LNCaP clone FGC (cell line): ENCODE measurements at regions not wholly inside any gene's neighbourhood (a gene's known extent, or its start where the extent isn't known, plus 50 kb on each side); places are given as distances from the start of the nearest gene placed in this dataset.

Experiments used
- DNase-seq: peaks from one replicate; pipeline ENCODE4 v3.0.0-alpha.2; 2011; ENCODE audit warnings: low read depth
- H3K4me3 ChIP-seq: 2 replicates; pipeline ENCODE4 v1.5.1; 2011; ENCODE audit warnings: mild to moderate bottlenecking, low read depth, low read length, control low read depth
- TF ChIP-seq, protein P1 (sequence below): IDR thresholded peaks from 2 replicates; pipeline ENCODE4 v1.5.1; 2012; ENCODE audit warnings: mild to moderate bottlenecking; ENCODE audit not compliant: control insufficient read depth, insufficient read depth; ENCODE audit errors: extremely low read depth

DNA sequence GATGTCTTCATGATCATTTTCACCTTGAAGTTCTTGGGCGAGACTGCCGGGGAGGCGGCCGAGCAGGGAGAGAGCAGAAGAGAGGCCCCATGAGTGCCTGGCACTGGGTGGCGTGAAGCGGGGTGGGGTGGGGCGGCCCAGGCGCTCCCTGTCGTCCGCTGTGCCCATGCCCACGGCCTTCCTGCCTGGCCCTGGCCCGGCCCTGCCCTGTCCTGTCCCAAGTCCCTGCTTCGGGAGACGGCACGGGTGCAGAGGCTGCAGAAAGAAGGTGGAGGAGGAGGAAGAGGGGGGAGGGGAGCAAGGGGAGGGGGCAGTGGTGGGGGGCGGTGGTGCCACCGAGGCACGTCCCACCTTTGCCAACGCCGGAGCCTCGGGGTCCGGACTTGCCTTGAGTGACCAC, 118.4 kb downstream of the PTPRS start:
- H3K4me3 ChIP-seq, result no peak overlapping the region
- DNase-seq, result no peak
- TF ChIP-seq, protein P1, sequence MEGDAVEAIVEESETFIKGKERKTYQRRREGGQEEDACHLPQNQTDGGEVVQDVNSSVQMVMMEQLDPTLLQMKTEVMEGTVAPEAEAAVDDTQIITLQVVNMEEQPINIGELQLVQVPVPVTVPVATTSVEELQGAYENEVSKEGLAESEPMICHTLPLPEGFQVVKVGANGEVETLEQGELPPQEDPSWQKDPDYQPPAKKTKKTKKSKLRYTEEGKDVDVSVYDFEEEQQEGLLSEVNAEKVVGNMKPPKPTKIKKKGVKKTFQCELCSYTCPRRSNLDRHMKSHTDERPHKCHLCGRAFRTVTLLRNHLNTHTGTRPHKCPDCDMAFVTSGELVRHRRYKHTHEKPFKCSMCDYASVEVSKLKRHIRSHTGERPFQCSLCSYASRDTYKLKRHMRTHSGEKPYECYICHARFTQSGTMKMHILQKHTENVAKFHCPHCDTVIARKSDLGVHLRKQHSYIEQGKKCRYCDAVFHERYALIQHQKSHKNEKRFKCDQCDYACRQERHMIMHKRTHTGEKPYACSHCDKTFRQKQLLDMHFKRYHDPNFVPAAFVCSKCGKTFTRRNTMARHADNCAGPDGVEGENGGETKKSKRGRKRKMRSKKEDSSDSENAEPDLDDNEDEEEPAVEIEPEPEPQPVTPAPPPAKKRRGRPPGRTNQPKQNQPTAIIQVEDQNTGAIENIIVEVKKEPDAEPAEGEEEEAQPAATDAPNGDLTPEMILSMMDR, result no peak

DNA sequence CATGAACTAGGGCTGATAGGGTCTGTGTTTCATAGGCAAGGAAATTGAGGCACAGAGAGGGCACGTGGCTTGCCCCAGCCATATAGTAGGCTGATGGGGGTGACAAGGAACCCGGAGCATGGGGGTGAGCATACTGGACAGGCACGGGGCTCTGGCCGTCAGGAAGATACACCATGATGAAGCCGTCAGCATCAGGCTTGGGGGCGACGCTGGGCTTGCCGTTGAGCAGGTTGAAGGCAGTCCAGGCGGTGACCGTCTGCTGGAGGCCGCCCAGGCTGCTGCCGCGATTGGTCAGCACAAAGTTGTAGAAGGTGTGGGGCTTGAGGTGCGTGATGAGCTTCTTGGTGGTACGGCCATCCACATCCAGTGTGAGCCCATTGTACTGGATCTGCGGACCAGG, 119.7 kb downstream of the PTPRS start:
- TF ChIP-seq, protein P1, result no peak
- H3K4me3 ChIP-seq, result no peak overlapping the region
- no peak for DNase-seq

DNA sequence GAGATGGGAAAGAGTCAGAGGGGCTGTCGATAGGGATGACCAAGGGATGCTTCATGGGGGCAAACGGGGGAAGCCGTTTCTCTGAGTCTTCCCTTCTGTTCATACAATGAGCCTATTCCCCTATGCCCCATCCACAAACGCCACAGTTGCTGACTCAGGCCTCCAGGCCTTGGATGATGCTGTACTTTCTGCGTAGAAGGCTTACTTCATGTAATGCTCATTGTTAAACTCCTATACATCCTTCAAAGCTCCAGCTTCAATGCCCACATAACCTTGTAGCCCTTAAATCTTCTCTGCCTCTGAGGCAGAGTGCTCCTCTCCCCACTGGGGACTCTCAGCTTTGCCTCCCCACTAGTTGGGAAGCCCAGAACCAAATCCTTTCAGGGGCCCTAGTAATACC, 120.3 kb downstream of the PTPRS start:
- TF ChIP-seq, protein P1, result no peak
- no peak overlapping the region for H3K4me3 ChIP-seq
- no peak for DNase-seq

DNA sequence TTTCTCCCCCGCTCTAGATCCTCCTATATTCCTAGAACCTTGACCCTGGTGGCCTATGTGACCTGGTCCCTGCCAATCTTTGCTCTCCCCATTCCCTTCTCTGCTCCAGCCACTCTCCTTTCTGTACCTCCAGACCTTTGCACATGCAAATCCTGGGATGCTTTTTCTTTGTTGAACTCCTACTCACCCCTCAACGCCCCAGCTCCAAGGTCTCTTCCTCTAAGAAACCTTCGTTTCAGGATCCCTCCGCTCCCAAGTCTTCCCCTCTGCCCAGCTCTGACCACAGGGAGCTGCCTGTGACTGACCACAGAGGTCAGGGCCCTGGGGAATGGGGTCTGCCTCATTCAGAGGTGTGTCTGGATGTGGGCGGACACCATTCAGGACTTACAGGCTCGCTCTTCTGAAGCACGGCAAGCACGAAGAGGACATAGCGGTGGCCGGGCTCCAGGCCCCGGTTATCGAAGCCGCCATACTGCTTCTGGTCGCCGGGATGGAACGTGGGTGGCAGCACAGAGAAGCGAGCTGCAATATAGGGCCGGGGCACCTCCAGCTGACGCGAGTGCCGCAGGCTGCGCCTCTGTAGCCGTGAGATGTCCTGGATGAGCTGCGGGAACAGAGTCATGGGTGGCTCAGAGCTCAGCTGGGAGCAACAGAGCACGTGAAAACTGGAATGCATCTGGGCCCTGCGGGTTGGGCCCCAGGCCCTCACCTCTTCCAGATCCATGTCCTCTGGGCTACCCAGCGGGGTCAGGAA, 120.9 kb downstream of the PTPRS start:
- TF ChIP-seq, protein P1, result no peak
- DNase-seq, result no peak
- H3K4me3 ChIP-seq, result no peak overlapping the region

DNA sequence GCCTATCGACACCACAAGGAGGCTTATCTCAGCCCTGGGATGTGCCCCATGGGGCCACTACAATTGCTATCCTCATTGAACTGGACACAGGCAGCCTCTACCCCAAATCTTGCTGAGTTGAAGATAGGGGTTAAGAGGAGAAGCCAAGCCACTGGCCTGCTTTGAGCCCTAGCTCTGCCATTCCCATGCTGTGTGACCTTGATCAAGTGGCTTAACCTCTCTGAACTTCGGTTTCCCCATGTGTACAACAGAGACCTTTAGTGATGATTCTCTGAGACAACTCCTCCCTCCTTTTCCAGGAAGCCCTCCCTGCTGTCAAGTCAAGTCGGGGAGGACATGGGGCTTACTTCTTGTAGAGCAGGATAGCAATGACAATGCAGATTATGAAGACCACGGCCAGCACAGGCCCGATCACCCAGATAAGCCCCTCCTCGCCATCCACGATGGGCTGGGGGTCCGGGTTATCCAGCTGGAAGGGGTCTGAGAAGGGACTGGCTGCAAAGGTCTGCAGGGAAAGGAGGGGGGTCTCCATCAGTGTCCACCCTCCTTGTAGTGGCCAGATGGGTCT, 121.6 kb downstream of the PTPRS start:
- TF ChIP-seq, protein P1, result no peak
- no peak overlapping the region for H3K4me3 ChIP-seq
- no peak for DNase-seq

DNA sequence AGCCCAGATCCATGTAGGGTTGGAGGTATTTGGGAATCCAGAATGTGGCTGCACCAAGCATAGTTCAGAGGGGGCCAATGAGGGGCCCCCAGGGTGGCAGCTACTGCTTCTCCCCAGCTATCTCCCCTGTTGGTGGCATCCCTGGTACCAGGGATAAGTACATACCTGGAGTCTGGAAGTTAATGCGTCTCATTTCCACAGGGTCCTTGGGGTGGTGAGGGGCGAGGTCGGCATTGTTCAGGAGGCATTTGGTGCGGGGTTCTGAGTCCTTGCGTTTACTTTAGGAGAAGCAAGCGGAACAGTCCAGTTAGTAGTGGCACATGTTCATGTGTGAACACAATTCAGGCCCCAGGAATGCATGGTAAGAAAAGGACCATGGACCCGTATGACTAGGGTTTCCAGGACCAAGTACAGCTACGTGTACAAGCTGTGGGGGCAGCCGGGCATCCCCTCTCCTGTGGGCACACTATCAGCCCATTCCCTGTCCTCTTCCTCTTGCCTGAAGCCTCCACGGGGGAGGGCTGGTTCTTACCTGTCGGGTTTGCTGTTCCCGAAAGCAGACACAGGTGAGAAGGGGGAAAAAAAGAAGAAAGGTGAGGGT, 122.3 kb downstream of the PTPRS start:
- H3K4me3 ChIP-seq, result no peak overlapping the region
- DNase-seq, result no peak
- TF ChIP-seq, protein P1, result no peak

DNA sequence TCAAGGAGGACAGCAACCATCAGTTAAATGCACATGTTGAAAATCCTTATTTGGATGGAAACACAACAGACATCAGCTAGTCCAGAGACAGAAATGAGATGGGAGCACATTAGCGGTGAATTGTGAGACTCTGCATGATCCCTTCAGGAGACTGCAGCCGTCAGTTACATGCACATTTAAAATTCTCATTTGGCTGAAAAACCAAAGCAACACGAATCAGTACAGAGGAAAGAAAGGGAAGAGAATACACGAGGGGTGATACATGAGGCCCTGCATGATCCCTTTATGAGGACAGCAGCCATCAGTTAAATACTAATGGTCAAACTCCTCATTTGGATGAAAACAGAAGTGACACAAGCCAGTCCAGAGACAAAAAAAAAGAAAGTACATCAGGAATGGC, 123.4 kb downstream of the PTPRS start:
- TF ChIP-seq, protein P1, result no peak
- DNase-seq, result no peak
- H3K4me3 ChIP-seq, result no peak overlapping the region
